ENCODE measurements at regions not wholly inside any gene's neighbourhood (a gene's known extent, or its start where the extent isn't known, plus 50 kb on each side); places are given as distances from the start of the nearest gene placed in this dataset.

- TF ChIP-seq CTCF (IDR thresholded peaks at IDR 0.05 in 2 of 3, conservative IDR thresholded peaks at IDR 0.05 in 1 of 3; ENCODE audit: borderline replicate concordance in 1 of 3, insufficient read depth in 1 of 3, low read depth in 2 of 3, low read length in 2 of 3) (no peak), POLR2A (IDR thresholded peaks at IDR 0.05; ENCODE audit: borderline replicate concordance, extremely low read depth, insufficient read depth, insufficient read length) (no peak), CEBPB (IDR thresholded peaks at IDR 0.05; ENCODE audit: low read depth) (no peak), MAX (IDR thresholded peaks at IDR 0.05) (no peak), SRF (IDR thresholded peaks at IDR 0.05; ENCODE audit: low read depth) (no peak), ZNF274 (IDR thresholded peaks at IDR 0.05; ENCODE audit: low read depth, low read length) (no peak), ELF1 (IDR thresholded peaks at IDR 0.05; ENCODE audit: borderline replicate concordance, low read depth) (no peak), POLR2AphosphoS5 (IDR thresholded peaks at IDR 0.05; ENCODE audit: low read depth, low read length) (no peak), ATF3 (IDR thresholded peaks at IDR 0.05) (no peak)
These were observed 396.1 kb downstream of the SFMBT2 start for GRCh38 chr10:7014721-7015120.

All from HCT116 (cell line).